ENCODE measurements at regions not wholly inside any gene's neighbourhood (a gene's known extent, or its start where the extent isn't known, plus 50 kb on each side); places are given as distances from the start of the nearest gene placed in this dataset.

GRCh38 chr6:16035488-16036080 is 93.3 kb upstream of the MYLIP start:
- Histone ChIP-seq H3K9me3 (no peaks in the 10 kb centered on the region), H3K36me3 (ENCODE audit: control insufficient read depth, insufficient read depth, low read length) (no peaks in the 10 kb centered on the region), H3K4me3 (ENCODE audit: low read depth, low read length) (no peak overlapping the region), H3K27me3 (replicated peaks; ENCODE audit: control insufficient read depth, insufficient read depth, low read length) (no peaks in the 10 kb centered on the region), H3K4me1 (no peaks in the 10 kb centered on the region)
- no peak for DNase-seq
- Mint-ChIP-seq H3K4me1 (ENCODE audit: low read depth, unreplicated experiment) (no peaks in the 10 kb centered on the region), H3K27me3 (ENCODE audit: insufficient read depth, unreplicated experiment) (no peaks in the 10 kb centered on the region), H3K9me3 (ENCODE audit: unreplicated experiment) (peaks cover 19% of the 10 kb centered on the region), H3K27ac (ENCODE audit: unreplicated experiment) (no peak overlapping the region), H3K36me3 (ENCODE audit: insufficient read depth, unreplicated experiment) (no peaks in the 10 kb centered on the region), H3K4me3 (ENCODE audit: unreplicated experiment) (no peak overlapping the region)
- TF ChIP-seq CTCF (IDR thresholded peaks at IDR 0.05; ENCODE audit: insufficient read depth in 1 of 2, low read depth in 1 of 2, low read length in 1 of 2, severe bottlenecking in 1 of 2, unreplicated experiment in 1 of 2) = no peak
- intact Hi-C loops (cut with micrococcal nuclease; ENCODE audit: unreplicated experiment) = no loop called here
- no TSS peak for BruUV-seq (replicated peaks)
- ChIA-PET POLR2A (interaction anchor here (0.6 to 1.5 kb wide), 2 partner anchors 93 kb away, joined by 3 to 10 read pairs; partner anchors contain the start of gene MYLIP), CTCF (no interaction called here)

GRCh38 chr6:16033214-16033613 is 95.7 kb upstream of the MYLIP start:
- Histone ChIP-seq H3K9me3 (no peaks in the 10 kb centered on the region), H3K4me3 (ENCODE audit: low read depth, low read length) (no peak overlapping the region), H3K36me3 (ENCODE audit: control insufficient read depth, insufficient read depth, low read length) (no peaks in the 10 kb centered on the region), H3K27me3 (replicated peaks; ENCODE audit: control insufficient read depth, insufficient read depth, low read length) (no peaks in the 10 kb centered on the region), H3K4me1 (no peaks in the 10 kb centered on the region)
- no TSS peak for BruUV-seq (replicated peaks)
- TF ChIP-seq CTCF (IDR thresholded peaks at IDR 0.05; ENCODE audit: insufficient read depth in 1 of 2, low read depth in 1 of 2, low read length in 1 of 2, severe bottlenecking in 1 of 2, unreplicated experiment in 1 of 2) = no peak
- POLR2A ChIA-PET = no interaction called here
- no peak overlapping the region for H3K27ac Mint-ChIP-seq (ENCODE audit: unreplicated experiment)
- no peaks in the 10 kb centered on the region for H3K4me1 Mint-ChIP-seq (ENCODE audit: low read depth, unreplicated experiment)
- no peaks in the 10 kb centered on the region for H3K27me3 Mint-ChIP-seq (ENCODE audit: insufficient read depth, unreplicated experiment)
- CTCF ChIA-PET = no interaction called here
- H3K9me3 Mint-ChIP-seq (ENCODE audit: unreplicated experiment) = peaks cover 2% of the 10 kb centered on the region
- no peak overlapping the region for H3K4me3 Mint-ChIP-seq (ENCODE audit: unreplicated experiment)
- intact Hi-C loops (cut with micrococcal nuclease; ENCODE audit: unreplicated experiment) = no loop called here
- no peak for DNase-seq
- no peaks in the 10 kb centered on the region for H3K36me3 Mint-ChIP-seq (ENCODE audit: insufficient read depth, unreplicated experiment)

- Mint-ChIP-seq H3K4me3 (ENCODE audit: unreplicated experiment) (no peak overlapping the region), H3K27me3 (ENCODE audit: insufficient read depth, unreplicated experiment) (no peaks in the 10 kb centered on the region), H3K4me1 (ENCODE audit: low read depth, unreplicated experiment) (no peaks in the 10 kb centered on the region), H3K27ac (ENCODE audit: unreplicated experiment) (no peak overlapping the region), H3K9me3 (ENCODE audit: unreplicated experiment) (no peaks in the 10 kb centered on the region), H3K36me3 (ENCODE audit: insufficient read depth, unreplicated experiment) (no peaks in the 10 kb centered on the region)
- TF ChIP-seq CTCF (IDR thresholded peaks at IDR 0.05; ENCODE audit: insufficient read depth in 1 of 2, low read depth in 1 of 2, low read length in 1 of 2, severe bottlenecking in 1 of 2, unreplicated experiment in 1 of 2) = no peak
- no peak for DNase-seq
- ChIA-PET POLR2A (interaction anchor here (0.6 kb wide), 1 partner anchor 9 kb away, joined by 4 read pairs; no protein-coding TSS in a partner anchor), CTCF (interaction anchor here (0.6 kb wide), 1 partner anchor 710 kb away, joined by 11 read pairs; no protein-coding TSS in a partner anchor)
- Histone ChIP-seq H3K36me3 (ENCODE audit: control insufficient read depth, insufficient read depth, low read length) (no peaks in the 10 kb centered on the region), H3K27me3 (replicated peaks; ENCODE audit: control insufficient read depth, insufficient read depth, low read length) (no peaks in the 10 kb centered on the region), H3K4me1 (no peaks in the 10 kb centered on the region), H3K4me3 (ENCODE audit: low read depth, low read length) (no peak overlapping the region), H3K9me3 (no peaks in the 10 kb centered on the region)
- intact Hi-C loops (cut with micrococcal nuclease; ENCODE audit: unreplicated experiment) = no loop called here
- BruUV-seq (replicated peaks) = no TSS peak
These were observed 97.5 kb upstream of the MYLIP start for GRCh38 chr6:16031278-16031981.
